ENCODE measurements at regions not wholly inside any gene's neighbourhood (a gene's known extent, or its start where the extent isn't known, plus 50 kb on each side); places are given as distances from the start of the nearest gene placed in this dataset.

DNA sequence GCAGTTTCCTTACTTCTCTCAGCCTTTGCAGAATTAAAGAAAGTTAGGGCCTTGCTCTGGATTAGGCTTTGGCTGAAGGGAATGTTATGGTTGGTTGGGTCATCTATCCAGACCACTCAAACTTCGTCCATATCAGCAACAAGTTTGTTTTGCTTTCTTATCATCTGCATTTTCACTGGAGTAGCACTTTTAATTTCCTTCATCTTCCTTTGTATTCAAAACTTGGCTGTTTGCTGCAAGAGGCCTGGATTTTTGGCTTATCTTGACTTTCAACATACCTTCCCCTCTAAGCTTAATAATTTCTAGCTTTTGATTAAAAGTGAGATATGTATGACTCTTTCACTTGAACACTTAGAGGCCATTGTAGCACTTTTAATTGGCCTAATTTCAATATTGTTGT, 126.7 kb upstream of the CENPE start (continued):
- TF ChIP-seq ZNF331 (CRISPR knock-in tag; IDR thresholded peaks at IDR 0.05; ENCODE audit: low read depth): no peak
- no peak for TF ChIP-seq POLR2AphosphoS5 (IDR thresholded peaks at IDR 0.05; ENCODE audit: low read depth)
- TF ChIP-seq EZH2phosphoT487 (IDR thresholded peaks at IDR 0.05; ENCODE audit: unreplicated experiment): no peak
- TF ChIP-seq ZNF114 (CRISPR knock-in tag; IDR thresholded peaks at IDR 0.05): no peak
- no peak for TF ChIP-seq NANOG (IDR thresholded peaks at IDR 0.05; ENCODE audit: borderline replicate concordance)

DNA sequence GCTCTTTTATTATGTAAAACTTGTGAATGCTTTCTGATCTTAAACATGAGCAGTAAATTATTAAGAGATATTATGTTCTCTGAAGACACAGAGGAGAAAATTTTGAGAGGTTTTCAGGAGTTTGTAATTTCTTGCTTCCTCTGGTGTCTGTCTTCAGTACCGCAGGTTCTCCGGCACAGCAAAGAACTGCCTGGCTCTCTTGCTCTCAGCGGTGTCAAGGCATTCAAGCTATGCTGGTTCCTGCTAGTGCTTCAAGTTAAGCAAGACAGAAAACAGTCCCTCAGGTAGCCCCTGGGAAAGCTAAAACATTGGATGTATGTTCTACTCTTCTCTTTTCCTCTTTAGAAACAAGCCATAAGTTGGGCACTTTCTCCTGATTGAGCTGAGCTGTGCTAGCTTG, 120.2 kb upstream of the CENPE start:
- TF ChIP-seq POLR2AphosphoS5 (IDR thresholded peaks at IDR 0.05; ENCODE audit: low read depth) (no peak), CREB1 (CRISPR knock-in tag; IDR thresholded peaks at IDR 0.05; ENCODE audit: low read depth) (no peak), NANOG (IDR thresholded peaks at IDR 0.05; ENCODE audit: borderline replicate concordance) (no peak), EZH2phosphoT487 (IDR thresholded peaks at IDR 0.05; ENCODE audit: unreplicated experiment) (no peak), CTCF (conservative IDR thresholded peaks at IDR 0.05; ENCODE audit: low read depth in 2 of 2) (no peak; a peak in 1 of 4 replicates), EZH2 (IDR thresholded peaks at IDR 0.05; ENCODE audit: low read depth, unreplicated experiment) (no peak), ZNF331 (CRISPR knock-in tag; IDR thresholded peaks at IDR 0.05; ENCODE audit: low read depth) (no peak), ETS1 (IDR thresholded peaks at IDR 0.05) (no peak), ZNF462 (CRISPR knock-in tag; IDR thresholded peaks at IDR 0.05) (no peak), STAT1 (IDR thresholded peaks at IDR 0.05; ENCODE audit: unreplicated experiment) (no peak)
- peak; percentile 82 for ATAC-seq
- H3K4me3 Mint-ChIP-seq: no peak overlapping the region
- H3K4me2 ChIP-seq: no peak overlapping the region; the same call in 1 of the 2 replicates
- H3K9me3 Mint-ChIP-seq: peaks cover 31% of the 10 kb centered on the region
- H3K4me1 Mint-ChIP-seq: peaks cover 9% of the 10 kb centered on the region; the same call in 2 of the 3 replicates
- no peaks in the 10 kb centered on the region for H3K27me3 Mint-ChIP-seq (ENCODE audit: insufficient read depth, low read depth, poor library complexity)
- H3F3A ChIP-seq (replicated peaks; ENCODE audit: low read depth): no peaks in the 10 kb centered on the region
- 0 out of 2 replicates have a peak, but pooled peaks cover 6% of the 10 kb centered on the region for H3K4me1 ChIP-seq (ENCODE audit: insufficient read depth)
- no peaks in the 10 kb centered on the region for H3K27me3 ChIP-seq (ENCODE audit: insufficient read depth)
- H3K79me2 ChIP-seq (replicated peaks; ENCODE audit: insufficient read depth): no peaks in the 10 kb centered on the region
- DNase-seq (ENCODE audit: low spot score): peak; percentile 50
- H3K9me2 ChIP-seq (ENCODE audit: insufficient read depth): no peaks in the 10 kb centered on the region
- no peak overlapping the region for H3K27ac ChIP-seq (ENCODE audit: low read depth)
- H3K4me3 ChIP-seq: no peak overlapping the region
- 0 out of 2 replicates have a peak overlapping the region, but pooled peaks have one; percentile 14 for H2AFZ ChIP-seq
- H4K20me1 ChIP-seq (replicated peaks; ENCODE audit: insufficient read depth): no peaks in the 10 kb centered on the region
- no peaks in the 10 kb centered on the region for H3K36me3 ChIP-seq (ENCODE audit: insufficient read depth)
- H3K27ac Mint-ChIP-seq: no peak overlapping the region
- H3K36me3 Mint-ChIP-seq (ENCODE audit: low read depth): peaks cover 28% of the 10 kb centered on the region
